ENCODE measurements at regions not wholly inside any gene's neighbourhood (a gene's known extent, or its start where the extent isn't known, plus 50 kb on each side); places are given as distances from the start of the nearest gene placed in this dataset.

DNA sequence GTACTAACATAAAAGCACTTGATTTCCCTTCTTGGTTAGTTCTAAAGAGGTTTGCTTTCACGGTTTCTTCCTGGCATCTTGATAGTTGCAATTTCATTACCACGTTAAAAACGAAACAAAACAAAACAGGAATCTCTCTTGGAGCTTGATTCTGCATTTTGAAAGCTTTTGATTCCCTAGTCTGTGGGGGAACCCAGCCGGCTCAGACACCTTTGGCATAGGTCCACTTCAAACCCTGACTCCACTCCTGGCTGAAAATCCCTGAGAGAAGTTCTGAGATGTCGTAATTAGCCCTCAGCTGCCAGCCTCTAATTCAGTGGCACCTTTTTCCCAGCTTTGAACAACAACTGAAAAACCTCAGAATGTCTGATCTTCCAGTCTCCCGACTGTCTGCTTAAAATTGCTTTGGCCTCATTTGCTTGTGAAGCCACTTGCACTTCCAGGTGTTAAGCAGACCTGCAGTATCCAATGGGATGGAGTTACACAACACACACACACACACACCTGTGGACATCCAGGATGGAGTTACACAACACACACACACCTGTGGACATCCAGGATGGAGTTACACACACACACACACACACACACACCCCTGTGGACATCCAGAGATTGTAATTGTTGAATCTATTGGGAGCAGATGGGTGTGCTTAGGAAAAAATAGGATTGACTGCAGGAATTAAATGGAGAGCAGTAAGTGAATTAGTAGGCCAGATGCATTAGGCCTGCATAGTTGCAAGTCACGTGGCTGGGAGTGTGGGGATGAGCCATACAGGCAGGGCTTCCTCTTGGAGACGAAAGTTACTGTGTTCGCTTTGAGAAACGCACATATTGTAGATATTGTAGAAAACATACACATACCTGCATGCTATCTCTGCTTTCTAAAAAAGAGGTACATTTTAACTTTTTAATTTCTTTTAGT lies 285.6 kb upstream of the FMN2 start:
- no TSS peak for BruUV-seq (replicated peaks)
- Histone ChIP-seq H3K36me3 (ENCODE audit: insufficient read depth, low read length, poor library complexity, severe bottlenecking) (no peaks in the 10 kb centered on the region), H3K27ac (ENCODE audit: low read depth, low read length, poor library complexity, severe bottlenecking) (no peak overlapping the region), H3K4me3 (ENCODE audit: low read depth, low read length, poor library complexity, severe bottlenecking) (no peak overlapping the region), H3K4me1 (ENCODE audit: insufficient read depth, low read length, poor library complexity, severe bottlenecking) (no peaks in the 10 kb centered on the region), H3K27me3 (replicated peaks; ENCODE audit: insufficient read depth, low read depth, low read length, poor library complexity) (no peaks in the 10 kb centered on the region), H3K9me3 (ENCODE audit: low read depth, low read length, poor library complexity, severe bottlenecking) (no peaks in the 10 kb centered on the region)
- intact Hi-C loops (cut with micrococcal nuclease; ENCODE audit: unreplicated experiment) = no loop called here
- CTCF ChIA-PET = no interaction called here
- DNase-seq (ENCODE audit: low spot score) = no peak
- POLR2A ChIA-PET (ENCODE audit: low non-redundant PET) = no interaction called here
- TF ChIP-seq, protein P1, sequence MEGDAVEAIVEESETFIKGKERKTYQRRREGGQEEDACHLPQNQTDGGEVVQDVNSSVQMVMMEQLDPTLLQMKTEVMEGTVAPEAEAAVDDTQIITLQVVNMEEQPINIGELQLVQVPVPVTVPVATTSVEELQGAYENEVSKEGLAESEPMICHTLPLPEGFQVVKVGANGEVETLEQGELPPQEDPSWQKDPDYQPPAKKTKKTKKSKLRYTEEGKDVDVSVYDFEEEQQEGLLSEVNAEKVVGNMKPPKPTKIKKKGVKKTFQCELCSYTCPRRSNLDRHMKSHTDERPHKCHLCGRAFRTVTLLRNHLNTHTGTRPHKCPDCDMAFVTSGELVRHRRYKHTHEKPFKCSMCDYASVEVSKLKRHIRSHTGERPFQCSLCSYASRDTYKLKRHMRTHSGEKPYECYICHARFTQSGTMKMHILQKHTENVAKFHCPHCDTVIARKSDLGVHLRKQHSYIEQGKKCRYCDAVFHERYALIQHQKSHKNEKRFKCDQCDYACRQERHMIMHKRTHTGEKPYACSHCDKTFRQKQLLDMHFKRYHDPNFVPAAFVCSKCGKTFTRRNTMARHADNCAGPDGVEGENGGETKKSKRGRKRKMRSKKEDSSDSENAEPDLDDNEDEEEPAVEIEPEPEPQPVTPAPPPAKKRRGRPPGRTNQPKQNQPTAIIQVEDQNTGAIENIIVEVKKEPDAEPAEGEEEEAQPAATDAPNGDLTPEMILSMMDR (conservative IDR thresholded peaks at IDR 0.05; ENCODE audit: low read depth, low read length) = no peak
- TF ChIP-seq EZH2 (IDR thresholded peaks at IDR 0.05; ENCODE audit: borderline replicate concordance, low read depth, low read length, poor library complexity, severe bottlenecking) = no peak

DNA sequence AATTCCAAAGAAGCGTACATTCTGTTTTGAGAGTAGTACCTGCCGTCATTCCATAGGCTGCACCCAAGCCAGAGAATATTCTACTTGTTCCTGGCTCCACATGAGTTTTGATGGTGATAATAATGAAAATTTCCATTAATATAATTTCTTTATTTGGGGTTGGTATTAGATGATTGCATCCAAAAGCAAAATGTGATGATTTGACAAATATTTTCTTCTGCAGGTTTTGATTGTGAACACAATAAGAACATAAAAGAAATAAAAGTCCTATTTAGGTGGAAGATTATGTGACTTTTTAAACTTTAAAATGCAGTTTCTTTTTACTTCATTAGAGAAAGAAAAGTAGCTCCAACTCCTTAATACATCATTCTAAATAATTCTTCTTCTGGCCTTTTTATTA lies 284.8 kb upstream of the FMN2 start:
- TF ChIP-seq, protein P1 (conservative IDR thresholded peaks at IDR 0.05; ENCODE audit: low read depth, low read length) = no peak
- no peak for TF ChIP-seq EZH2 (IDR thresholded peaks at IDR 0.05; ENCODE audit: borderline replicate concordance, low read depth, low read length, poor library complexity, severe bottlenecking)
- CTCF ChIA-PET = no interaction called here
- H3K9me3 ChIP-seq (ENCODE audit: low read depth, low read length, poor library complexity, severe bottlenecking) = no peaks in the 10 kb centered on the region
- BruUV-seq (replicated peaks) = no TSS peak
- H3K4me3 ChIP-seq (ENCODE audit: low read depth, low read length, poor library complexity, severe bottlenecking) = no peak overlapping the region
- H3K27ac ChIP-seq (ENCODE audit: low read depth, low read length, poor library complexity, severe bottlenecking) = no peak overlapping the region
- no peaks in the 10 kb centered on the region for H3K36me3 ChIP-seq (ENCODE audit: insufficient read depth, low read length, poor library complexity, severe bottlenecking)
- DNase-seq (ENCODE audit: low spot score) = no peak
- intact Hi-C loops (cut with micrococcal nuclease; ENCODE audit: unreplicated experiment) = no loop called here
- no peaks in the 10 kb centered on the region for H3K4me1 ChIP-seq (ENCODE audit: insufficient read depth, low read length, poor library complexity, severe bottlenecking)
- H3K27me3 ChIP-seq (replicated peaks; ENCODE audit: insufficient read depth, low read depth, low read length, poor library complexity) = no peaks in the 10 kb centered on the region
- POLR2A ChIA-PET (ENCODE audit: low non-redundant PET) = no interaction called here

- intact Hi-C loops (cut with micrococcal nuclease; ENCODE audit: unreplicated experiment) = no loop called here
- CTCF ChIA-PET = no interaction called here
Observed at GRCh38 chr1:239807361-239807760, 284.3 kb upstream of the FMN2 start.

More at GRCh38 chr1:239807361-239807760, 284.3 kb upstream of the FMN2 start:
- Histone ChIP-seq H3K4me3 (ENCODE audit: low read depth, low read length, poor library complexity, severe bottlenecking) (no peak overlapping the region), H3K4me1 (ENCODE audit: insufficient read depth, low read length, poor library complexity, severe bottlenecking) (no peaks in the 10 kb centered on the region), H3K27me3 (replicated peaks; ENCODE audit: insufficient read depth, low read depth, low read length, poor library complexity) (no peaks in the 10 kb centered on the region), H3K36me3 (ENCODE audit: insufficient read depth, low read length, poor library complexity, severe bottlenecking) (no peaks in the 10 kb centered on the region), H3K9me3 (ENCODE audit: low read depth, low read length, poor library complexity, severe bottlenecking) (no peaks in the 10 kb centered on the region), H3K27ac (ENCODE audit: low read depth, low read length, poor library complexity, severe bottlenecking) (no peak overlapping the region)
- DNase-seq (ENCODE audit: low spot score) = no peak
- TF ChIP-seq EZH2 (IDR thresholded peaks at IDR 0.05; ENCODE audit: borderline replicate concordance, low read depth, low read length, poor library complexity, severe bottlenecking) = no peak
- TF ChIP-seq, protein P1 (conservative IDR thresholded peaks at IDR 0.05; ENCODE audit: low read depth, low read length) = no peak
- POLR2A ChIA-PET (ENCODE audit: low non-redundant PET) = no interaction called here
- no TSS peak for BruUV-seq (replicated peaks)
